Astrocyte (in vitro differentiated cells and primary cell): ENCODE measurements at regions not wholly inside any gene's neighbourhood (a gene's known extent, or its start where the extent isn't known, plus 50 kb on each side); places are given as distances from the start of the nearest gene placed in this dataset.

Experiments used
- DNase-seq: peaks from one replicate; pipeline ENCODE4 v3.0.0-alpha.2; 2010; ENCODE audit warnings: low read depth
- FAIRE-seq: peaks from 2 replicates; lab custom pipeline; 2011; peaks lifted over from hg19 to GRCh38; lab: Jason Lieb, UNC
- H2AFZ ChIP-seq: 2 replicates; pipeline ENCODE4 v1.6.0; 2012; ENCODE audit warnings: low read depth, low read length, inconsistent platforms
- H3K27ac ChIP-seq: 2 replicates; pipeline ENCODE4 v1.5.1; 2011; ENCODE audit warnings: low read depth, low read length, inconsistent platforms
- H3K27me3 ChIP-seq: 2 replicates; pipeline ENCODE4 v1.6.0; 2011; ENCODE audit warnings: low read length, inconsistent platforms; ENCODE audit not compliant: insufficient read depth
- H3K36me3 ChIP-seq: 2 replicates; pipeline ENCODE4 v1.5.1; 2011; ENCODE audit warnings: low read length, inconsistent platforms; ENCODE audit not compliant: insufficient read depth
- H3K4me1 ChIP-seq: 2 replicates; pipeline ENCODE4 v1.5.1; 2011; ENCODE audit warnings: low read length, inconsistent platforms; ENCODE audit not compliant: insufficient read depth
- H3K4me2 ChIP-seq: 2 replicates; pipeline ENCODE4 v1.6.0; 2012; ENCODE audit warnings: low read length, inconsistent platforms
- H3K4me3 ChIP-seq: 2 replicates; pipeline ENCODE4 v1.5.1; 2011; ENCODE audit warnings: low read depth, mild to moderate bottlenecking, low read length, inconsistent platforms; ENCODE audit not compliant: insufficient read depth
- H3K79me2 ChIP-seq: 2 replicates; pipeline ENCODE4 v1.6.0; 2012; ENCODE audit warnings: mild to moderate bottlenecking, low read length, inconsistent platforms; ENCODE audit not compliant: insufficient read depth
- H3K9ac ChIP-seq: 2 replicates; pipeline ENCODE4 v1.6.0; 2012; ENCODE audit warnings: mild to moderate bottlenecking, low read length, inconsistent platforms
- H3K9me3 ChIP-seq: 2 replicates; pipeline ENCODE4 v1.5.1; 2012; ENCODE audit warnings: low read depth, mild to moderate bottlenecking, low read length, inconsistent platforms; ENCODE audit not compliant: insufficient read depth
- H4K20me1 ChIP-seq: 2 replicates; pipeline ENCODE4 v1.6.0; 2012; ENCODE audit warnings: low read length, inconsistent platforms; ENCODE audit not compliant: insufficient read depth
- H3K27ac Mint-ChIP-seq: one replicate; pipeline ENCODE4 v1.8.0; 2021; ENCODE audit warnings: mild to moderate bottlenecking, mixed read lengths; ENCODE audit not compliant: unreplicated experiment
- H3K27me3 Mint-ChIP-seq: one replicate; pipeline ENCODE4 v1.8.0; 2021; ENCODE audit warnings: low read depth, mixed read lengths; ENCODE audit not compliant: unreplicated experiment
- H3K36me3 Mint-ChIP-seq: one replicate; pipeline ENCODE4 v1.8.0; 2021; ENCODE audit warnings: low read depth, mixed read lengths; ENCODE audit not compliant: unreplicated experiment
- H3K4me1 Mint-ChIP-seq: one replicate; pipeline ENCODE4 v1.8.0; 2021; ENCODE audit warnings: low read depth, mixed read lengths; ENCODE audit not compliant: unreplicated experiment
- H3K4me3 Mint-ChIP-seq: one replicate; pipeline ENCODE4 v1.8.0; 2021; ENCODE audit warnings: mild to moderate bottlenecking, moderate library complexity, mixed read lengths; ENCODE audit not compliant: unreplicated experiment
- H3K9me3 Mint-ChIP-seq: one replicate; pipeline ENCODE4 v1.8.0; 2021; ENCODE audit warnings: mild to moderate bottlenecking, mixed read lengths; ENCODE audit not compliant: unreplicated experiment
- CTCF ChIP-seq: IDR thresholded peaks from 2 replicates; pipeline ENCODE4 v1.5.1; 2011; ENCODE audit warnings: low read depth, mild to moderate bottlenecking, inconsistent platforms, low read length, moderate library complexity; ENCODE audit not compliant: insufficient read depth
- EZH2 ChIP-seq: IDR thresholded peaks from 2 replicates; pipeline ENCODE4 v1.6.1; 2012; ENCODE audit warnings: mild to moderate bottlenecking, low read length, inconsistent platforms; ENCODE audit not compliant: insufficient read depth

- no peaks in the 10 kb centered on the region for H3K79me2 ChIP-seq
- H3K27me3 ChIP-seq: no peaks in the 10 kb centered on the region
- H3K4me2 ChIP-seq: no peak overlapping the region
- H3K27ac ChIP-seq: no peak overlapping the region
- Mint-ChIP-seq H3K4me3 (no peak overlapping the region), H3K4me1 (peaks cover 5% of the 10 kb centered on the region), H3K27ac (no peak overlapping the region), H3K9me3 (peaks cover 2% of the 10 kb centered on the region), H3K27me3 (peaks cover 15% of the 10 kb centered on the region), H3K36me3 (no peaks in the 10 kb centered on the region)
- no peaks in the 10 kb centered on the region for H3K4me1 ChIP-seq
- FAIRE-seq (no peak), DNase-seq (no peak)
- no peak overlapping the region for H2AFZ ChIP-seq
- no peaks in the 10 kb centered on the region for H3K36me3 ChIP-seq
- TF ChIP-seq CTCF (no peak), EZH2 (no peak)
- H3K9ac ChIP-seq: no peak overlapping the region
- H3K4me3 ChIP-seq: no peak overlapping the region
- no peaks in the 10 kb centered on the region for H4K20me1 ChIP-seq
- H3K9me3 ChIP-seq: peaks cover 9% of the 10 kb centered on the region
Observed at GRCh38 chr19:28934631-28935030, 278.3 kb downstream of the UQCRFS1 start.

- no peak for DNase-seq
- H3K4me3 Mint-ChIP-seq: no peak overlapping the region
- Histone ChIP-seq H3K27ac (no peak overlapping the region), H3K4me3 (no peak overlapping the region), H3K27me3 (no peaks in the 10 kb centered on the region), H3K79me2 (no peaks in the 10 kb centered on the region), H3K36me3 (no peaks in the 10 kb centered on the region), H4K20me1 (no peaks in the 10 kb centered on the region), H2AFZ (no peak overlapping the region), H3K4me2 (no peak overlapping the region), H3K4me1 (no peaks in the 10 kb centered on the region), H3K9me3 (peaks cover 9% of the 10 kb centered on the region), H3K9ac (no peak overlapping the region)
- H3K36me3 Mint-ChIP-seq: no peaks in the 10 kb centered on the region
- FAIRE-seq: no peak
- H3K27ac Mint-ChIP-seq: no peak overlapping the region
- peaks cover 15% of the 10 kb centered on the region for H3K27me3 Mint-ChIP-seq
- TF ChIP-seq CTCF: no peak
- no peak for TF ChIP-seq EZH2
- H3K9me3 Mint-ChIP-seq: peaks cover 2% of the 10 kb centered on the region
- peaks cover 11% of the 10 kb centered on the region for H3K4me1 Mint-ChIP-seq
Observed at GRCh38 chr19:28933039-28933438, 279.9 kb downstream of the UQCRFS1 start.

GRCh38 chr19:28932446-28932845, 280.5 kb downstream of the UQCRFS1 start:
- H3K4me1 Mint-ChIP-seq: peaks cover 12% of the 10 kb centered on the region
- Histone ChIP-seq H3K79me2 (no peaks in the 10 kb centered on the region), H2AFZ (no peak overlapping the region), H3K36me3 (no peaks in the 10 kb centered on the region), H3K9me3 (peaks cover 9% of the 10 kb centered on the region), H3K27ac (no peak overlapping the region), H3K27me3 (no peaks in the 10 kb centered on the region), H3K4me2 (no peak overlapping the region), H3K4me1 (no peaks in the 10 kb centered on the region), H4K20me1 (no peaks in the 10 kb centered on the region), H3K4me3 (no peak overlapping the region), H3K9ac (no peak overlapping the region)
- DNase-seq: no peak
- no peaks in the 10 kb centered on the region for H3K36me3 Mint-ChIP-seq
- peaks cover 2% of the 10 kb centered on the region for H3K9me3 Mint-ChIP-seq
- H3K4me3 Mint-ChIP-seq: no peak overlapping the region
- FAIRE-seq: no peak
- peaks cover 15% of the 10 kb centered on the region for H3K27me3 Mint-ChIP-seq
- no peak overlapping the region for H3K27ac Mint-ChIP-seq
- no peak for TF ChIP-seq CTCF
- no peak for TF ChIP-seq EZH2
